Caco-2 (cell line): ENCODE measurements at regions not wholly inside any gene's neighbourhood (a gene's known extent, or its start where the extent isn't known, plus 50 kb on each side); places are given as distances from the start of the nearest gene placed in this dataset.

Source experiments
- BruUV-seq: library from RNA; stranded (reverse); fragments of 400-500 nt; replicated peaks from 2 replicates; lab custom pipeline; 2021; lab: Mats Ljungman, UMichigan
- CTCF ChIA-PET: fragments of 300-600 bp; sonication (Branson Sonifier 250); formaldehyde crosslinking; loops from one replicate; lab custom pipeline; 2022; ENCODE audit warnings: antibody characterized with exemption; lab: Charles Lee
- POLR2A ChIA-PET: fragments of 300-600 bp; sonication (Branson Sonifier 250); formaldehyde crosslinking; loops from one replicate; lab custom pipeline; 2022; ENCODE audit warnings: antibody characterized with exemption; lab: Charles Lee
- DNase-seq, 2 experiments: peaks; one replicate each; pipeline versions ENCODE4 v3.0.0 to v3.0.0-alpha.2; 2020 to 2022
- H3K27me3 ChIP-seq: replicated peaks from 2 replicates; pipeline ENCODE4 v1.6.0; 2011; ENCODE audit warnings: low read length; ENCODE audit not compliant: control insufficient read depth, insufficient read depth
- H3K36me3 ChIP-seq: 2 replicates; pipeline ENCODE4 v1.5.1; 2011; ENCODE audit warnings: low read length; ENCODE audit not compliant: control insufficient read depth, insufficient read depth
- H3K4me1 ChIP-seq: fragments of 250-450 bp; sonication (Bioruptor Pico); 2 replicates; pipeline ENCODE4 v1.5.1; 2020; ENCODE audit warnings: mild to moderate bottlenecking
- H3K4me3 ChIP-seq: 2 replicates; pipeline ENCODE4 v1.5.1; 2011; ENCODE audit warnings: low read depth, mild to moderate bottlenecking, control low read depth, low read length
- H3K9me3 ChIP-seq: fragments of 250-450 bp; sonication (Bioruptor Pico); 2 replicates; pipeline ENCODE4 v1.5.1; 2020; ENCODE audit warnings: mild to moderate bottlenecking, moderate library complexity
- H3K27ac Mint-ChIP-seq: one replicate; pipeline ENCODE4 v1.8.0; 2022; ENCODE audit warnings: mixed read lengths; ENCODE audit not compliant: unreplicated experiment
- H3K27me3 Mint-ChIP-seq: one replicate; pipeline ENCODE4 v1.8.0; 2022; ENCODE audit warnings: mixed read lengths; ENCODE audit not compliant: insufficient read depth, unreplicated experiment
- H3K36me3 Mint-ChIP-seq: one replicate; pipeline ENCODE4 v1.8.0; 2022; ENCODE audit warnings: mild to moderate bottlenecking, mixed read lengths; ENCODE audit not compliant: insufficient read depth, unreplicated experiment
- H3K4me1 Mint-ChIP-seq: one replicate; pipeline ENCODE4 v1.8.0; 2022; ENCODE audit warnings: low read depth, mixed read lengths; ENCODE audit not compliant: unreplicated experiment
- H3K4me3 Mint-ChIP-seq: one replicate; pipeline ENCODE4 v1.8.0; 2022; ENCODE audit warnings: mild to moderate bottlenecking, moderate library complexity, mixed read lengths; ENCODE audit not compliant: unreplicated experiment
- H3K9me3 Mint-ChIP-seq: one replicate; pipeline ENCODE4 v1.8.0; 2022; ENCODE audit warnings: mixed read lengths; ENCODE audit not compliant: unreplicated experiment
- CTCF ChIP-seq, 2 experiments: fragments of 200-600 bp in 1 of 2; IDR thresholded peaks; 1 replicate in 1 of 2; 2 replicates in 1 of 2; pipeline versions ENCODE4 v1.5.1 to v1.8.0; 2011 to 2022; ENCODE audit warnings: antibody characterized with exemption in 1 of 2, control low read depth in 1 of 2, inconsistent platforms in 1 of 2, low read depth in 1 of 2, low read length in 1 of 2, mild to moderate bottlenecking in 1 of 2, moderate library complexity in 1 of 2; ENCODE audit not compliant: insufficient read depth in 1 of 2, severe bottlenecking in 1 of 2, unreplicated experiment in 1 of 2
- intact Hi-C: fragments of 100-400 bp; cut with micrococcal nuclease; formaldehyde crosslinking; loops from one replicate; pipeline ENCODE4 v1.10.0; 2022; ENCODE audit not compliant: unreplicated experiment

GRCh38 chr22:27635852-27636251 lies 165.7 kb downstream of the MN1 start:
- ChIA-PET POLR2A (no interaction called here), CTCF (no interaction called here)
- H3K36me3 Mint-ChIP-seq = no peaks in the 10 kb centered on the region
- DNase-seq = no peak
- Histone ChIP-seq H3K36me3 (no peaks in the 10 kb centered on the region), H3K9me3 (no peaks in the 10 kb centered on the region), H3K4me1 (peaks cover 2% of the 10 kb centered on the region; the same call in 1 of the 2 replicates), H3K4me3 (no peak overlapping the region), H3K27me3 (no peaks in the 10 kb centered on the region)
- H3K27me3 Mint-ChIP-seq = no peaks in the 10 kb centered on the region
- no peak for TF ChIP-seq CTCF (IDR thresholded peaks at IDR 0.05; ENCODE audit: insufficient read depth in 1 of 2, low read depth in 1 of 2, low read length in 1 of 2, severe bottlenecking in 1 of 2, unreplicated experiment in 1 of 2)
- peaks cover 9% of the 10 kb centered on the region for H3K9me3 Mint-ChIP-seq
- no peak overlapping the region for H3K27ac Mint-ChIP-seq
- intact Hi-C loops = loop anchor here (10.0 kb wide), 1 partner anchor 169 kb away; the partner anchor contains the start of gene MN1
- peaks cover 7% of the 10 kb centered on the region for H3K4me1 Mint-ChIP-seq
- BruUV-seq = no TSS peak
- no peak overlapping the region for H3K4me3 Mint-ChIP-seq

GRCh38 chr22:27636716-27637508 lies 164.6 kb downstream of the MN1 start:
- intact Hi-C loops = loop anchor here (10.0 kb wide), 1 partner anchor 168 kb away; the partner anchor contains the start of gene MN1
- POLR2A ChIA-PET = no interaction called here

GRCh38 chr22:27637604-27638003 lies 164.0 kb downstream of the MN1 start:
- no peak for DNase-seq
- BruUV-seq = no TSS peak
- no peaks in the 10 kb centered on the region for H3K36me3 Mint-ChIP-seq
- ChIA-PET CTCF (no interaction called here), POLR2A (no interaction called here)
- no peaks in the 10 kb centered on the region for H3K27me3 Mint-ChIP-seq
- no peak overlapping the region for H3K4me3 Mint-ChIP-seq
- H3K36me3 ChIP-seq = no peaks in the 10 kb centered on the region
- H3K4me1 Mint-ChIP-seq = peaks cover 7% of the 10 kb centered on the region
- H3K9me3 ChIP-seq = no peaks in the 10 kb centered on the region
- intact Hi-C loops = loop anchor here (10.0 kb wide), 1 partner anchor 167 kb away; the partner anchor contains the start of gene MN1
- H3K4me1 ChIP-seq = peaks cover 9% of the 10 kb centered on the region; the same call in 1 of the 2 replicates
- TF ChIP-seq CTCF (IDR thresholded peaks at IDR 0.05; ENCODE audit: insufficient read depth in 1 of 2, low read depth in 1 of 2, low read length in 1 of 2, severe bottlenecking in 1 of 2, unreplicated experiment in 1 of 2) = no peak
- H3K27ac Mint-ChIP-seq = no peak overlapping the region
- no peaks in the 10 kb centered on the region for H3K27me3 ChIP-seq
- H3K4me3 ChIP-seq = no peak overlapping the region
- H3K9me3 Mint-ChIP-seq = no peaks in the 10 kb centered on the region

More at GRCh38 chr22:27636716-27637508, 164.6 kb downstream of the MN1 start:
- Histone ChIP-seq H3K27me3 (no peaks in the 10 kb centered on the region), H3K4me1 (peaks cover 9% of the 10 kb centered on the region; the same call in 1 of the 2 replicates), H3K9me3 (no peaks in the 10 kb centered on the region), H3K4me3 (no peak overlapping the region), H3K36me3 (no peaks in the 10 kb centered on the region)
- Mint-ChIP-seq H3K27ac (peak overlapping the region; percentile 0), H3K4me1 (peaks cover 7% of the 10 kb centered on the region), H3K36me3 (no peaks in the 10 kb centered on the region), H3K27me3 (no peaks in the 10 kb centered on the region), H3K9me3 (no peaks in the 10 kb centered on the region), H3K4me3 (no peak overlapping the region)
- DNase-seq = no peak
- CTCF ChIA-PET = no interaction called here
- BruUV-seq = no TSS peak
- TF ChIP-seq CTCF (IDR thresholded peaks at IDR 0.05; ENCODE audit: insufficient read depth in 1 of 2, low read depth in 1 of 2, low read length in 1 of 2, severe bottlenecking in 1 of 2, unreplicated experiment in 1 of 2) = no peak
